Caki2 (cell line): ENCODE measurements at regions not wholly inside any gene's neighbourhood (a gene's known extent, or its start where the extent isn't known, plus 50 kb on each side); places are given as distances from the start of the nearest gene placed in this dataset.

Experiments
- DNase-seq: peaks from one replicate; pipeline ENCODE4 v3.0.0-alpha.2; 2015; ENCODE audit warnings: low read depth
- in situ Hi-C: cut with HindIII; loops from 2 replicates; pipeline ENCODE4 v1.10.0; 2016; ENCODE audit warnings: low sequenced_read_pairs, low pct_unique_long_range_greater_than_20kb, mixed read lengths

DNA sequence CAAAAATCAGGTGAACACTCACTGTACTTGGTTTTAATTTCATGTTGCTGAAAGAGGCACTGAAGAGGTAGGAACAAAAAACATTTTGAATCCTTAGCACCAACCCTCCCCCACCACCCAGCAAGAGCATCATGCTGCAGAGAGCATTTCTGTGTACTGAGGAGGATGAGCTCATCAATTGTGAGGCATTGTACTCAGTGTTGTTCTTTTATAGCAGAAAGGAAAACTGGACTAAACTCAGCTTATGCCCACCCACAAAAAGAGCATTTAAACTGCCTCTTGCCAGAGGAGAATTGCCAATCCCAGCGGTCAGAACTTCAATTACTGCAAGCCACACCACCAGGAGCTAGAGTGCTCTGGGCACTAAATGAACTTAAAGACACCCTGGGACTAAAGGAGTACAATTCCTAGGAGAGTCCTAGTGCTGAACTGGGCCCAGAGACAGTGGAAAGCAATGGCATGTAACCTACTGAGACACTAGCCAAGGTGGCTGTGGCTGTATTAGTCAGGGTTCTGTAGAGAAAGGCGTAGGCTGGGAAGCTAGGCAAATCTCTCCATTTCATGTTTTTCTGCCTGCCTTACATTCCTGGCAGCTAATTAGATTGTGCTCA is 280.7 kb upstream of the KLHL4 start:
- in situ Hi-C loops = no loop called here
- no peak for DNase-seq

DNA sequence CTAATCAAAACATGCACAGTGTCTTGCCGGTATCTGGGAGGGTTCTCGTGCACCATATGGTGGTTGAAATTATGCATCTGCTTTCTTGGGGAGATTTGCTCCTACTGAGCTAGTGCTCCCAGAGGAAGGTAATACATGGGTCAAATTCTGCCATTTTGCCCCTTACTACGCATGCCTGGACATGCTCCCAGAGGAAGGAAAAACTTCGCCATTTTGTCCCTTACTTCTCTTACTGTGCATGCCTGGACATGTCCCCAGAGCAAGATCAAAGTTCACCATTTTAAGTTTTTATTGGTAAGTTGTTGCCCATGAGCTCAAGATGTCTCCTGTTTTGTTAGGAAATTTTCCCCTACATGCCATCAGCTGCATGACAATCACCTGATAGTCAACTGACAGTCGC is 252.1 kb upstream of the KLHL4 start:
- DNase-seq = no peak
- in situ Hi-C loops = no loop called here

DNA sequence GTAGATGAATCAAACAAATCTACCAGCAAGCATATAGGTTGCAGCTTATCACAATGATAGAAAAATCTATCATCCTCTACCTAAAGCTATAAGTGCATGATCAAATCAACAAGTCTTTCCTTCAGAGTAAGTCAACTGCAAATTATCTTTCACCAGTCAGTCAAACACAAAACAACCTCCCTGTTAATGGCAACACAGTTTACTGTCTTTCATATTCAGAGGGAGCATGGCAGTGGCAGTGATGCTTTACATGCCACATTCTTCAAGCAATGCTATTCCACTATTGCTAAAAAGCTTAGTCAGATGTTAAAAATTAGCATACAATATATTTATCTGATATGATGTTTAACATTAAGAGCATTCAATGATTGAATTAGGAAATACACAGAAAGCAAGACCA is 245.1 kb upstream of the KLHL4 start:
- in situ Hi-C loops = no loop called here
- DNase-seq = no peak

DNA sequence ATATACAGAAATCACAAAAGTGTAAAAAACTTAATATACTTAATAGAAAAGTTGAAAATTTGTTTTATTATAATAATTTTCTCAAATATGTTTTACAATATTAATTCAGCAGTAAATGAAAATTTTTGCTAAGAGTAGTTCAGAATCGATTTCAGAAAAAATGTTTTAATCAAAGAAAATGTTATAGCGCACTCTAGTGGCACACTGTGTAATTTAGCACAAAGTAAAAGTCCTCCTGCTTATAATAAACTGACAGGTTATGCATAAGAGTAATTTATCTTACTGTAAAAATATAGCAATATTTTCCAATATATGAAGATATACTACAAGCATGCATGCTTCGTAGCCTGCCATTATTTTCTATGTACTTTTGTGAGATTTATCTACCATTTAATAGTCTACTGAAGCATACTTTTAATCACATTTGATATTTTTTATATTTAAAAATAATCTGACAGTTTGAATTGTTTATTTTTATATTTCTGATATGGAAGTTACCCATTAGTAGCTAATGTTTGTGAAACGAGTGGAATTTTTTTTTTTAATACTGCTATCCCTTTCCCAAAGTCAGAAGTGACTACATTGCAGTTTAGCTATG is 217.9 kb upstream of the KLHL4 start:
- in situ Hi-C loops = no loop called here
- no peak for DNase-seq

DNA sequence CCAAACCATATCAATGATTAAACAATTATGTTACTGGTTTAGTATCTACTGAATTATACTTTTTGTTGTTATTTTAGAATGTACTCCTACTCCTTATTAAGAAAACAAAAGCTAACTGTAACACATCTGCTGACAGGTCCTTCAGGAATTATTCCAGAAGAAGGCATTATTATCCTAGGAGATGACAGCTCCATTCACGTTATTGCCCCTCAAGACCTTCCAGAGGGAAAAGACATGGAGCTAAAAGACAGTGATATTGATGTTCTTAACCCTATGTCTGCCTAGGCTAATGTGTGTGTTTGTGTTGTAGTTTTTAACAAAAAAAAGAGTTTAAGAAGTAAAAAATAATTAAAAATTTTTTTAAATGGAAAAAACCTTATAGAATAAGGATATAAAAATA is 206.8 kb upstream of the KLHL4 start:
- no peak for DNase-seq
- in situ Hi-C loops = no loop called here

DNA sequence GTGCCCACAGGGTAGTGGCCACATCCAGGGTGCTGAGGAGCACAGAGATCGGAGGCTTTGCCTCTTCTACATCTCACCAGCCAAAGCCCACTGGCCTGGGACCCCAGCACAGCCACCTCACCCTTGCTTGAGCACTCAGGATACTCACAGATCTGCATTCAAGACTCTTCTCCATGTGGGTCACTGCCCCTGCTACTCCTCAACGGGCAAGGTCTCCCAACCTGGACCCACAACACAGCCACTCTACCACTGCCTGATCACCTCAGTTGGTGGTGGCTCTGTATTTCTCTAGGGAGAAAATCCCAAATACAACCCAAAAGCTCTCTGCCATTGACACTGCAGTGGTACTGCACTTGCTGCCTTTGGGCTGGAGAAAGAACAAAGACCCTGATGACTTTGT is 190.3 kb upstream of the KLHL4 start:
- in situ Hi-C loops = no loop called here
- no peak for DNase-seq

DNA sequence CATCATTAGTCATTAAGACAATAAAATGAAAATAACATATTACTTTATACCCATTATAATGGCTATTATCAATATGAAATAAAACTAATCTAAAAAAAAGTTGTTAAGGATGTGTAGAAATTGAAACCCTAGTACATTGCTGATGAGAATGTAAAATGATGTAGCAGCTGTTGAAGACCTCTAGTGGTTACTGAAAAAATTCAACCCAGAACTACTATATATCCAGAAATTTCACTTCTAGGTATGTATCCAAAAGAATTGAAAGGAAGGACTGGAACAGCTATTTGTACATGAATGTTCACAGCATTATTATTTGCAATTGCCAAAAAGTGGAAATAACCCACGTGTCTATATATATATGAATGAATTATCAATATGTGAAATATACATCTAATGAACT is 180.3 kb upstream of the KLHL4 start:
- in situ Hi-C loops = no loop called here
- no peak for DNase-seq

DNA sequence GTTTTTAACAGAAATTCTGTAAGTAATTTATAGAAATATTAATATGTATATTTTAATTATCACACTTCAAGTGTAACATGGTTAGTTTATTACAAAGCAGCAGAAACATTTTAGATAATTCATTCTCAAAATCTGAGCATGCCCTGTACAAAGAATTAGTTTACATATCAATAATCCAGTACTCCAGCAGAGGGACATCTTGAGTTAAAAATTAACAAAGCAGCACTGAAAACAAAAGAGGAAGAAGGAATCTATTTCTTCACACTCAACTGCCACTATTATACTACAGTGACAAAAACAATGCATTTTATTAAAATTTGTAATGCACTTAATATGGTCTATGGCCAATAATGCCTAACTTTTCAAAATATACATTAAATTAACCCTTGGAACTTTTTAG is 179.1 kb upstream of the KLHL4 start:
- DNase-seq = peak; percentile 35
- in situ Hi-C loops = no loop called here

DNA sequence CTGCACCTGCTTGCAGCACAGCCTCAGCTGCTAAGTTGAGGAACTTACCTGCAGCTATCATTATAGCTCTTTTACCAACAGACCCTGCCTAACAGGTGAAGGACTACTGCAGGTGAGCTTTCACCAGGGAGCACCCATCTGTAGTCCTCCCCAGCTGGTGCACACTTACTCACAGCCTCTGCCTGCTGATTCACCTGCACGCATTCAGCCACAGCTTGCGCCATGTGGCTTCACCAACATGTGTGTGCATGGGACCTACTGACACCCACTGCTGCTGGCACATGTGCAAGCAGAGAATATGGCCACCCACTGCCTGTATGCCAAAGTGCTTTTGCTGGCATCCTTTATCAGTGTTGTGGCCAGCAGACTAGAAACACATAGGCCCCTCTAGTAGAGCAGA is 146.7 kb upstream of the KLHL4 start:
- in situ Hi-C loops = no loop called here
- DNase-seq = no peak

DNA sequence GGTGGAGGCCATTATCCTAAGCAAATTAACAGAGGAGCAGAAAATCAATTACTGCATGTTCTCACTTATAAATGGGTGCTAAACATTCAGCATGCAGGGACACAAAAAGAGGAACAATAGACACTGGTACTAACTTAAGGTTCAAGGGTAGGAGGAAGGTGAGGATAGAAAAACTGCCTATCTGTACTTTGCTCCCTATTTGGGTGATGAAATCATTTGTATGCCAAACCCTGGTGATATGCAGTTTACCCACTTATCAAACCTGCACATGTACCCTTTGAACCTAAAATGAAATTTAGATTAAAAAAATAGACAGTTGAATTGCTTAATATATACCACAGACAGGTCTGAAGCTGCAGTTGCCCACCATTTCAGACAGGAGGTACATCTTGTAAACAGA is 143.3 kb upstream of the KLHL4 start:
- DNase-seq = no peak
- in situ Hi-C loops = no loop called here

DNA sequence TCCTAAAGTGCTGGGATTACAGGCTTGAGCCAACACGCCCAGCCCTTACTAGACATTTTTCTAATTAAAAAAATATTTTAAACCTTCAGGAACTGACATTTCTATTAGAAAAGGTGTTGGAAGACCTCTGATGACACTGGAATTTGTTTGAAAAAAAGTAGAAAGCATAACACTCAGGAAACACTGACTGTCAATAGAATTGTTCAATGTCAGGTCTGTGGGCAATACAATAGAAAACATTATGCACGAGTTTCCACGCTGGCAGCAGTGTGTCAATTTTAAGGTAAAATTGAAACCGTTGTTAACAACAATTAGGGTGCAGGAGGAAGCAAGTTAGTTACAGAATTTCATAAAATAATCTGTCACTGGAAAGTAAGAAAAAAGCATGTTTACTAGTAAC is 140.7 kb upstream of the KLHL4 start:
- no peak for DNase-seq
- in situ Hi-C loops = no loop called here

DNA sequence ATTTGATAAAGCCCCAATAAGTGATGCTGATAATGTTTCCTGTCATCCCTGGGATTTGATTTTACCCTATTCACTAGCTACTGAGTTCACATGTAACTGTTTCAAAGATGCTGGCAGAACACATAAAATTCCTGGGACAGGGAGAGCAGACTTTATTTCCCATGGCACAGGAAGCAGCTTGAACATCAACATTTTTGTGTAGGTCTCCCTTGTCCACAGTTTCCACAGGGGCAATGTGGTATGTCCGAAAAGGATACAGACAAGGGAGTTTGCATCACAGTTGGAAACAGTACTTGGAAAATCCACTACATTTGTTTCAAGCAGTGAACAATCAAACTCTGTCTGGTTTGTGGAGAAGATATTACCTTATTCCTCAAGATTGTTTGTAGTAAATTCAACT is 129.2 kb upstream of the KLHL4 start:
- in situ Hi-C loops = no loop called here
- DNase-seq = no peak

DNA sequence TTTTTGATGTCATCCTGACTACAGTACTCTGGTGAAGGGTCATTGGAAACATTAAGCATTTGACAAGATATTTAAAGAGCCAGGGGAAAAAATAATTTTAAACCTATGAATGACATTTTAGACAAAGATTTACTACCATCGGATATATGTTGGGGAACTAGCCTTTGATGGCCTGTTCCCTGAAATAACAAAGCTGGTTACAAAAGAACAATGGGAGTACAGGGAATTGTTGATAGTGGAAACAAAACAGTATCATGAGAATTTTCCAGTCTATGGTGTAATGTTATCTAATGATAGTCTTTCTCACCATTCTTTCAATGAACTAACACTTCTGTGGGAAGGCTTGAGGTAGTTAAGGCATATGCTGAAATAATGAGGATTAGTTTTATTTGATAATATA is 125.9 kb upstream of the KLHL4 start:
- DNase-seq = no peak
- in situ Hi-C loops = no loop called here

DNA sequence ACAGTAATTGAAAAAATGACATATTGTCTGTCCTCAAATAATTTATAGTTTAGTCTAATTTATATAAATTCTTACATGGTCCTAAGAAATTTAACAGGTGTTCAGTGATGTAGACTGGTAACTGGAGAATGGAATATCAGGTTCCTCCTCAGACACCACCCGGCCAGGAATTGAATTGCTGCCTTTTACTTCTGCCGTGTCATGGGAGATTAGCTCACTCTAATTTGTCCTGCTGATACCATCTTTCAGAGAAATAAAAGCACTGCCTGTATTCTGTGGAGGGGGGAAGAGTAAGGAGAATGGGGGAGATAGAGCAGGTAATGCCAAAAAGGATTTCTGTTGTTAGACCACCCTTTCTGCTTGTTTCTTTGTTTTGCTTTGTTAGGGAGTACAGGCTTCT is 125.2 kb upstream of the KLHL4 start:
- in situ Hi-C loops = no loop called here
- DNase-seq = no peak

DNA sequence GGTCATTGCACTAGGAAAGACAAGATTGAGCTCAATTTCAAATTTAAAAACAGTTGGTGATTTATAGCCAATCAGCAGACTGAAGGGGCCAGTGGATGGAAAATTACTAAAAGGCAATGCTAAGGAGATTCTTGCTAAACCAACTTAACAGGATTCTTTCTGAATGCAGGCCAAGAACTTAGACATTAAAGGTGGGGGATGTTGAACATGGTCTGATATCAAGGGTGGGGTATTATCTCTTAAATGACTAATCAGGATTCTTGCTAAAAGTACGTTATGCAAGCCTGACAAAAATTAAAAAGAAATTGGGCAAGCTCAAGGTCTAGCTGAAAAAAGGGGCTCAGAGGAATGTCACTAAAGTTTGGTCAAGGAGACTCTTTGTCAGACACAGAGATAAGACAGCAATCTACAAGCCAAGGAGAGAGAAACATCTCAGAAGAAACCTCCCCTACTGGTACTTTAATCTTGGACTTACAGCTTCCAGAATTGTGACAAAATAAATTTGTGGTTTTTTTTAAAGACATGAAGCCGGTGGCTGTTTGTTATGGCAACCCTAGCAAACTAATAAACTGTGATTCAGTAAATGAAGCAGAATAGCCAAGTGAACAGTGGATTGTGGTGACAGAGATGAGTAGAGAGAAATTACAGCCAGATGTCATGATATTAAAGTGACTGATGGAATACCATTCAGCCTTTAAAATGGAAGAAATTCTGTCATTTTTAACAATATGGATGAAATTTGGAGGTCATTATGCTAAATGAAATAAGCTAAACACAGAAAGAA is 120.3 kb upstream of the KLHL4 start:
- in situ Hi-C loops = no loop called here
- DNase-seq = no peak

DNA sequence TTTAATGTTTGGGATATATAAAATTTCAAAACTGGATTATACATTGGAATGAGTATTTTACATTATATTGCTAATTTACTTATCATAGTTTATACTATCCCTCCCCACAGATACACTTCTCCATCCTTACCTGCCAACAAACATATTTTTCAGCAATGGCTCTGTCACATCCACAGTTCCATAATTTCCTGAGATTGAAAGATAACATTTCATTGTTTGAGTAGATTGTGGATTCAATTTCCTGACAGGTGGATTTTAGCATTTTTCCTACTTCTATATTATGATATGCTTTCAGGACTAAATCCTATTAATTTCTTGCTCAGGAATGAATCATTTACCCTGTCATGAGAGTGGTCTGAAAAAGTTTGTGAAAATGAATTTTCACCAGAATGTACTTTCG is 115.3 kb upstream of the KLHL4 start:
- in situ Hi-C loops = no loop called here

DNA sequence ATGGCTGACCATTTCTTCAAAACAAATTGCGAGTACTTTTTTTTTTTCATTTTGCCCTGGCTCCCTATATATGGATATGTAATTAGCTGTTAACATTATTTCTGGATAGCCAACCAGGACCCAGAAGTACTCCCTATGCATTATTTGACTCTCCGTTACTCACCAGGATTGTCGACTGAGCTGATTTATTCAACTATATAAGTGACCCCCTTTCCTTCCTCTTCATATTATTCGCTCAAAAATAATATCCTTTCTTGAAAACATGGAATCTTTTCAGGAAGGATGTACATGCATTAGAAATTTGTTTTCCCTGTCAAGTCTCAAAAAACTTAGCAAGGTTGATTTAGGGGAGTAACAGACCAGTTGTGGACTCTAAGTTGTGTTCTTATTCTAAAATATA is 114.1 kb upstream of the KLHL4 start:
- DNase-seq = no peak
- in situ Hi-C loops = no loop called here

More for the DNA sequence above, 115.3 kb upstream of the KLHL4 start:
- DNase-seq = no peak

DNA sequence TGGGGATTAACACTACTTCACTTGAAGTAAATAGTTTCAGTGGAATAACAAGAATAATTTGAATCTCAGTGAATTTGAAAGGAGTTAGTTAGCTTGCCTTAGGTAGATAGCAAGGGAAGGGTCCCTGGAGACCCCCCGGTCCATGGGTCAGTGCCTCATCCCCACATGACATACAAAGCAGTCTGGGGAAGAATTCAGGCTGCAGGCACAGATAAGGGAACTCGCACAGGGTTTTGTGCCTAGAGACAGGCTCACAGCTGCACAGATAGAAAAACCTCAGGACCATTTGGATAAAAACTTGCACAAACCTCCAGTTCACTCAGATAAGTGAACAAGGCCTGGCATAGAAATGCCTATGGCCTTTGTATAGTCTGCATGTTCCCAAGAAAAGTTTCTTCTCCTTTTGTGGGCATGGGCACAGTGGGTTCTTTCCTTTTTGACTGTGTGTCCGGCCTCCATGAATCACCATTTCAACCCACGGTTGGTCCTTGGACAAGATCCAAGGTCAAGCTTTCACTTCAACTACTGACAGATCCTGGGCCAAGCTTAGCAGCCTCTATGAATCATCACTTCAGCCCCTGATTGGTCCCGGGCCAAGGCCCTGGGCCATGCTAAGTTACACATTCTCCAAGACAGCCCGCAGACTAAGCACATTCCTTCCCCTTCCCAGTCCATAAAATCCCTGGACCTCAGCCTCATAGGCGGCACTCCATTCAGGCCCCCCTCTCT is 108.3 kb upstream of the KLHL4 start:
- in situ Hi-C loops = no loop called here
- peak; percentile 93 for DNase-seq

DNA sequence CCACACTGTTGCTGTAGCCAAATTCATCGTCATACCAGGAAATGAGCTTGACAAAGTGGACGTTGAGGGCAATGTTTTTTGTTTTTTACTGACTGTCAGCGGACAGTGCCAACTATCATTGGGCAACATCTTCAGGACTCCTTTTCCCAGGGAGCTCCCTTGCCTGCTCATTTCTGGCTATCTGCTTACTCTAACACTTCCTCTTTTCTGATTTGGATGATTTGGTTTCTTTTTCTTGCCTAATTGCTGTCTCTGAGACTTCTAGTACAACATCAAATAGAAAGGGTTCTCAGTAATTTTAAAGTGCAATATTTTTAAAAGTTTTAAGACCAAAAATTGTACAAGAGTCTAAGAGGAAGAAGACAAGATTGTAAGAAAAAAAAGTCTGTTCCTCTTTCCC is 92.0 kb upstream of the KLHL4 start:
- DNase-seq = no peak
- in situ Hi-C loops = no loop called here
